CD4-positive, alpha-beta T cell (primary cell): ENCODE measurements at regions not wholly inside any gene's neighbourhood (a gene's known extent, or its start where the extent isn't known, plus 50 kb on each side); places are given as distances from the start of the nearest gene placed in this dataset.
"Not testable (repeated sequence)": the region's sequence is repeated elsewhere in the genome, so short reads cannot be mapped to it uniquely, and the experiment has no call there.

ENCODE experiments used
- ATAC-seq: fragments of 200-7000 bp; cut with Tn5 transposase; one replicate; pipeline ENCODE4 v1.10.0; 2022; ENCODE audit warnings: mild to moderate bottlenecking; ENCODE audit not compliant: poor library complexity
- CTCF ChIA-PET: fragments of 350-600 bp; sonication (Branson Sonifier 250); formaldehyde crosslinking; loops from one replicate; lab custom pipeline; 2021; ENCODE audit warnings: antibody characterized with exemption, inconsistent platforms; lab: Charles Lee
- POLR2A ChIA-PET: fragments of 350-600 bp; sonication (Branson Sonifier 250); formaldehyde crosslinking; loops from one replicate; lab custom pipeline; 2021; ENCODE audit warnings: antibody characterized with exemption, inconsistent platforms; lab: Charles Lee
- DNase-seq, 14 experiments: peaks; one replicate each; pipeline ENCODE4 v3.0.0-alpha.2; 2013 to 2020; ENCODE audit warnings: mixed read lengths in 2 of 14
- H3K27ac ChIP-seq, 2 donors: one replicate each; pipeline versions ENCODE4 v1.5.1 to v1.7.0; 2013; ENCODE audit warnings: low read length in 2 of 2, low read depth in 1 of 2, mild to moderate bottlenecking in 1 of 2
- H3K27me3 ChIP-seq, 2 experiments: 1 replicate in 1 of 2; 2 replicates in 1 of 2; pipeline versions ENCODE4 v1.6.1 to v1.7.0; 2013; ENCODE audit warnings: low read length in 2 of 2, control low read depth in 1 of 2, mild to moderate bottlenecking in 1 of 2, moderate library complexity in 1 of 2; ENCODE audit not compliant: insufficient read depth in 2 of 2, control insufficient read depth in 1 of 2
- H3K36me3 ChIP-seq: one replicate; pipeline ENCODE4 v1.6.1; 2013; ENCODE audit warnings: low read length, control low read depth; ENCODE audit not compliant: insufficient read depth
- H3K4me1 ChIP-seq: one replicate; pipeline ENCODE4 v1.6.1; 2013; ENCODE audit warnings: low read length, control low read depth; ENCODE audit not compliant: insufficient read depth
- H3K4me3 ChIP-seq: one replicate; pipeline ENCODE4 v1.5.1; 2013; ENCODE audit warnings: mild to moderate bottlenecking, low read length, moderate library complexity
- H3K9me3 ChIP-seq, 2 experiments: 1 replicate in 1 of 2; 2 replicates in 1 of 2; pipeline versions ENCODE4 v1.6.1 to v1.7.0; 2013; ENCODE audit warnings: low read length in 2 of 2, mild to moderate bottlenecking in 2 of 2, control low read depth in 1 of 2, moderate library complexity in 1 of 2; ENCODE audit not compliant: control insufficient read depth in 1 of 2, insufficient read depth in 1 of 2
- H3K27ac Mint-ChIP-seq: one replicate; pipeline ENCODE4 v1.8.0; 2020; ENCODE audit warnings: mixed read lengths
- H3K27me3 Mint-ChIP-seq: one replicate; pipeline ENCODE4 v1.8.0; 2021; ENCODE audit warnings: mixed read lengths
- H3K36me3 Mint-ChIP-seq: one replicate; pipeline ENCODE4 v1.8.0; 2021; ENCODE audit warnings: low read depth, mixed read lengths
- H3K4me1 Mint-ChIP-seq: one replicate; pipeline ENCODE4 v1.8.0; 2021; ENCODE audit warnings: low read depth, mixed read lengths
- H3K4me3 Mint-ChIP-seq: one replicate; pipeline ENCODE4 v1.8.0; 2020; ENCODE audit warnings: mild to moderate bottlenecking, mixed read lengths
- H3K9me3 Mint-ChIP-seq: one replicate; pipeline ENCODE4 v1.8.0; 2020; ENCODE audit warnings: mixed read lengths
- CTCF ChIP-seq: fragments of 200-600 bp; IDR thresholded peaks from one replicate; pipeline ENCODE4 v1.8.0; 2022; ENCODE audit warnings: antibody characterized with exemption, mild to moderate bottlenecking
- intact Hi-C, 2 experiments: fragments of 100-400 bp; cut with DNase I in 1 of 2; cut with micrococcal nuclease in 1 of 2; formaldehyde crosslinking; loops; one replicate each; pipeline versions ENCODE4 v1.15.1 to v1.9.0; 2023 to 2025; cut with DNase I, micrococcal nuclease

- Histone ChIP-seq H3K4me3 (no peak overlapping the region), H3K9me3 (no peaks in the 10 kb centered on the region), H3K27ac (no peak overlapping the region), H3K27me3 (no peaks in the 10 kb centered on the region), H3K4me1 (no peaks in the 10 kb centered on the region), H3K36me3 (no peaks in the 10 kb centered on the region)
- DNase-seq (no peak), ATAC-seq (no peak)
- Mint-ChIP-seq H3K27ac (no peak overlapping the region), H3K27me3 (no peaks in the 10 kb centered on the region), H3K36me3 (no peaks in the 10 kb centered on the region), H3K9me3 (peaks cover 12% of the 10 kb centered on the region), H3K4me3 (no peak overlapping the region), H3K4me1 (no peaks in the 10 kb centered on the region)
- no peak for TF ChIP-seq CTCF
- intact Hi-C loops = no loop called here
- ChIA-PET CTCF (no interaction called here), POLR2A (no interaction called here)
Observed at GRCh38 chr10:35933491-35933890, 291.4 kb upstream of the FZD8 start.

GRCh38 chr10:35929962-35930361, 287.9 kb upstream of the FZD8 start:
- H3K4me1 ChIP-seq, H3K27me3 Mint-ChIP-seq, H3K27ac ChIP-seq, H3K4me3 ChIP-seq, H3K27me3 ChIP-seq, H3K9me3 ChIP-seq, CTCF ChIA-PET, H3K36me3 ChIP-seq, H3K4me3 Mint-ChIP-seq, H3K36me3 Mint-ChIP-seq, H3K27ac Mint-ChIP-seq, POLR2A ChIA-PET, H3K4me1 Mint-ChIP-seq, intact Hi-C loops, H3K9me3 Mint-ChIP-seq, DNase-seq, ATAC-seq: not testable (repeated sequence)

- POLR2A ChIA-PET = no interaction called here
- no peak overlapping the region for H3K27ac ChIP-seq
- H3K36me3 Mint-ChIP-seq = no peaks in the 10 kb centered on the region
Observed at GRCh38 chr10:35928748-35929147, 286.7 kb upstream of the FZD8 start.

More at GRCh38 chr10:35928748-35929147, 286.7 kb upstream of the FZD8 start:
- Histone ChIP-seq H3K4me3 (no peak overlapping the region), H3K36me3 (no peaks in the 10 kb centered on the region), H3K27me3 (no peaks in the 10 kb centered on the region), H3K4me1 (no peaks in the 10 kb centered on the region), H3K9me3 (no peaks in the 10 kb centered on the region)
- ATAC-seq = no peak
- H3K4me1 Mint-ChIP-seq = no peaks in the 10 kb centered on the region
- H3K27ac Mint-ChIP-seq = no peak overlapping the region
- CTCF ChIA-PET = no interaction called here
- H3K4me3 Mint-ChIP-seq = no peak overlapping the region
- intact Hi-C loops = no loop called here
- TF ChIP-seq CTCF = no peak
- DNase-seq = no peak
- no peaks in the 10 kb centered on the region for H3K27me3 Mint-ChIP-seq
- peaks cover 5% of the 10 kb centered on the region for H3K9me3 Mint-ChIP-seq
